Naive thymus-derived CD4-positive, alpha-beta T cell (primary cell): ENCODE measurements at regions not wholly inside any gene's neighbourhood (a gene's known extent, or its start where the extent isn't known, plus 50 kb on each side); places are given as distances from the start of the nearest gene placed in this dataset.
"Not testable (repeated sequence)": the region's sequence is repeated elsewhere in the genome, so short reads cannot be mapped to it uniquely, and the experiment has no call there.

Experiments used
- ATAC-seq: fragments of 150-1000 bp; cut with Tn5 transposase; 2 replicates; pipeline ENCODE4 v1.10.0; 2021; ENCODE audit warnings: mild to moderate bottlenecking, moderate library complexity
- CTCF ChIA-PET: fragments of 350-600 bp; sonication (Branson Sonifier 250); formaldehyde crosslinking; loops from one replicate; lab custom pipeline; 2021; ENCODE audit warnings: antibody characterized with exemption; lab: Charles Lee
- POLR2A ChIA-PET: fragments of 350-600 bp; sonication (Branson Sonifier 250); formaldehyde crosslinking; loops from one replicate; lab custom pipeline; 2021; ENCODE audit warnings: antibody characterized with exemption, inconsistent platforms; lab: Charles Lee
- DNase-seq, 9 donors: peaks; one replicate each; pipeline versions ENCODE4 v3.0.0 to v3.0.0-alpha.2; 2020 to 2022; ENCODE audit warnings: mixed read lengths in 1 of 9
- H3K27ac ChIP-seq: one replicate; pipeline ENCODE4 v1.7.0; 2013; ENCODE audit warnings: mild to moderate bottlenecking, low read depth, low read length, moderate library complexity
- H3K27me3 ChIP-seq, 2 donors: one replicate each; pipeline ENCODE4 v1.7.0; 2013; ENCODE audit warnings: low read length in 2 of 2, mild to moderate bottlenecking in 2 of 2, moderate library complexity in 2 of 2; ENCODE audit not compliant: control insufficient read depth in 2 of 2, insufficient read depth in 2 of 2
- H3K36me3 ChIP-seq, 3 experiments: 1 replicate in 2 of 3; 2 replicates in 1 of 3; pipeline ENCODE4 v1.7.0; 2013; ENCODE audit warnings: low read length in 3 of 3, mild to moderate bottlenecking in 3 of 3, moderate library complexity in 1 of 3; ENCODE audit not compliant: insufficient read depth in 3 of 3, control insufficient read depth in 2 of 3
- H3K4me1 ChIP-seq, 2 donors: one replicate each; pipeline ENCODE4 v1.7.0; 2013; ENCODE audit warnings: low read length in 2 of 2, mild to moderate bottlenecking in 2 of 2, moderate library complexity in 1 of 2; ENCODE audit not compliant: control insufficient read depth in 2 of 2, insufficient read depth in 2 of 2
- H3K4me3 ChIP-seq: 2 replicates; pipeline ENCODE4 v1.7.0; 2013; ENCODE audit warnings: mild to moderate bottlenecking, low read length
- H3K9me3 ChIP-seq, 3 experiments: 1 replicate in 2 of 3; 2 replicates in 1 of 3; pipeline ENCODE4 v1.7.0; 2013; ENCODE audit warnings: low read length in 3 of 3; ENCODE audit not compliant: control insufficient read depth in 2 of 3
- H3K27ac Mint-ChIP-seq, 9 donors: one replicate each; pipeline ENCODE4 v1.8.0; 2020 to 2022; ENCODE audit warnings: mixed read lengths in 9 of 9, mild to moderate bottlenecking in 8 of 9, moderate library complexity in 5 of 9, inconsistent platforms in 2 of 9
- H3K27me3 Mint-ChIP-seq, 5 donors: one replicate each; pipeline ENCODE4 v1.8.0; 2021 to 2022; ENCODE audit warnings: mixed read lengths in 5 of 5, mild to moderate bottlenecking in 1 of 5
- H3K36me3 Mint-ChIP-seq, 5 donors: one replicate each; pipeline ENCODE4 v1.8.0; 2020 to 2022; ENCODE audit warnings: mixed read lengths in 5 of 5, mild to moderate bottlenecking in 3 of 5, inconsistent platforms in 1 of 5
- H3K4me1 Mint-ChIP-seq, 7 donors: one replicate each; pipeline ENCODE4 v1.8.0; 2020 to 2022; ENCODE audit warnings: mixed read lengths in 7 of 7, mild to moderate bottlenecking in 3 of 7, inconsistent platforms in 1 of 7
- H3K4me3 Mint-ChIP-seq, 10 donors: one replicate each; pipeline ENCODE4 v1.8.0; 2020 to 2022; ENCODE audit warnings: mild to moderate bottlenecking in 10 of 10, mixed read lengths in 10 of 10, moderate library complexity in 6 of 10, inconsistent platforms in 2 of 10
- H3K9me3 Mint-ChIP-seq, 11 donors: one replicate each; pipeline ENCODE4 v1.8.0; 2020 to 2022; ENCODE audit warnings: mixed read lengths in 11 of 11, mild to moderate bottlenecking in 4 of 11, inconsistent platforms in 1 of 11, moderate library complexity in 1 of 11
- intact Hi-C, 2 donors: fragments of 100-400 bp; cut with micrococcal nuclease; formaldehyde crosslinking; loops; one replicate each; pipeline ENCODE4 v1.15.1; 2023

DNA sequence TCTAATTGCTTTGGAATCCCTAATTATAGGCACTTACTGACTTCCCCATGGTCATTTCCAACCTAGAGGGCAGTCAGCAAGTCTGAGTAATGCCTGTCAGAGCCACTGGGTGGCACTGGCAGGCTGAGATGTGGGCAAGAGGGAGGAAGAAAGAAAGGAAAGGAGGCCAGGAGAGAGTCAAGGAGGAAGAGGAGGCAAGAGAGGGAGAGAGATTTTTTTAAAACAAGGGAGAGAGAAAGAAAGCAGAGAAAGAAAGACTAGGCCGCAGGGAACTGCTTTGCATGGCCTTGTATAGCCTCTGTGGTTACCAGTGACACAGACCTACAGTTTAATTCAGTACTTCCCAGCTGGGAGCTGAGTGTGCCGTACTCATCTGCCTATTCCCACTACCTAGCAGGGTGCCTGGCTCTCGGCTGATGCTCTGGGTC is 210.4 kb upstream of the ADO start:
- POLR2A ChIA-PET, result interaction anchor here (1.0 to 1.2 kb wide), 2 partner anchors 208 to 490 kb away, joined by 3 read pairs; no protein-coding TSS in a partner anchor
- H3K27ac ChIP-seq, result no peak overlapping the region
- peaks cover 0 to 4% (median 0%) of the 10 kb centered on the region in 7 donors for H3K4me1 Mint-ChIP-seq
- H3K27me3 ChIP-seq, result no peaks in the 10 kb centered on the region
- H3K4me1 ChIP-seq, result no peaks in the 10 kb centered on the region
- H3K9me3 Mint-ChIP-seq, result peaks cover 0 to under 1% (median 0%) of the 10 kb centered on the region in 11 donors
- DNase-seq, result peak in 8 of 9 donors; percentile 22 to 58 (median 40)
- ATAC-seq, result peak; percentile 84
- intact Hi-C loops, result loop anchor here (1.0 to 10.0 kb wide), 9 partner anchors 65 to 1131 kb away; no protein-coding TSS in a partner anchor
- H3K4me3 ChIP-seq, result no peak overlapping the region
- H3K4me3 Mint-ChIP-seq, result no peak overlapping the region
- H3K36me3 Mint-ChIP-seq, result no peaks in the 10 kb centered on the region
- CTCF ChIA-PET, result interaction anchor here (1.1 to 3.2 kb wide), 6 partner anchors 27 to 564 kb away, joined by 3 to 21 read pairs (median 11); partner anchors contain the start of gene EGR2
- H3K27me3 Mint-ChIP-seq, result peaks cover 0 to 26% (median 10%) of the 10 kb centered on the region in 5 donors
- no peaks in the 10 kb centered on the region for H3K9me3 ChIP-seq
- H3K36me3 ChIP-seq, result no peaks in the 10 kb centered on the region
- H3K27ac Mint-ChIP-seq, result no peak overlapping the region

DNA sequence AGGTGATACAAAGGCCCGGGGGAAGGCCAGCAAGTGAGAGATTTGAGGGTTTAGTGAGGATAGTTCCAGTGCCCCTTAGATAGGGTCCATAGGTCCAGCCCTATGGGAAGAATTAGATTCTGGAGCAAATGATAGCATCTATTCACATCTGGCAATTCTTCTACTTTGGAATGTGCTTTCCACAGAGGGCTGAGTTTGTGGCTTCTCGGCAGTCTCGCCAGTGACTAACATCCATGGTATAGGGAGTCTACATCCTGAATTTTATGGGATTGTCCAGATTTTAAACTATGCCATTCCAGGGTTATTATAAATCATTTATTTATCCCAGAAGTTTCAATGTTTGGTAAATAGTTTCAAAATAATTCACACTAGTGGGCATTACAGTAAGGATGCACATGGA is 207.3 kb upstream of the ADO start:
- Mint-ChIP-seq H3K27me3 (peaks cover 0 to 36% (median 6%) of the 10 kb centered on the region in 5 donors), H3K27ac (no peak overlapping the region), H3K4me3 (no peak overlapping the region), H3K4me1 (peaks cover 0 to 4% (median 0%) of the 10 kb centered on the region in 7 donors), H3K36me3 (no peaks in the 10 kb centered on the region), H3K9me3 (peaks cover 0 to 3% (median 0%) of the 10 kb centered on the region in 11 donors)
- H3K27ac ChIP-seq, result no peak overlapping the region
- POLR2A ChIA-PET, result no interaction called here
- H3K36me3 ChIP-seq, result no peaks in the 10 kb centered on the region
- DNase-seq, result no peak
- no peak for ATAC-seq
- H3K9me3 ChIP-seq, result no peaks in the 10 kb centered on the region
- CTCF ChIA-PET, result interaction anchor here (1.0 kb wide), 1 partner anchor 222 kb away, joined by 4 read pairs; no protein-coding TSS in a partner anchor
- intact Hi-C loops, result loop anchor here (10.0 kb wide), 2 partner anchors 408 to 1128 kb away; no protein-coding TSS in a partner anchor
- H3K4me3 ChIP-seq, result no peak overlapping the region
- no peaks in the 10 kb centered on the region for H3K4me1 ChIP-seq
- no peaks in the 10 kb centered on the region for H3K27me3 ChIP-seq

DNA sequence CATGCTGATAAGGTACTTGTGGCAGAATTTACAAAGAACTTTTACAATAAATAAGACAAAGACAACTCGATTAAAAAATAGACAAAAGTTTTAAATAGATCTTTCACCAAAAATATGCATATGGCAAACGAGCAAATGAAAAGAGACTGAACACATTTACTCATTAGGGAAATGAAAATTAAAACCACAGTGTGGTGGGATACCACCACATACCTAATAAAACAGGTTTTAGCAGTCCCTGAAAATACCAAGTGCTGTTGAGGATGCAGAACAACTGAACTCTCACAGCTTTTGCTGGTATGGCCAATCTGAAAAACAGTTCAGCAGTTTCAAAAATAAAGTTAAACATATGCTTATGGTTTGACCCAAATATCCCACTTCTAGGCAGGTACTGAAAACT is 205.4 kb upstream of the ADO start:
- H3K4me1 Mint-ChIP-seq, result peaks cover 0 to under 1% (median 0%) of the 10 kb centered on the region in 7 donors
- ATAC-seq, result no peak

DNA sequence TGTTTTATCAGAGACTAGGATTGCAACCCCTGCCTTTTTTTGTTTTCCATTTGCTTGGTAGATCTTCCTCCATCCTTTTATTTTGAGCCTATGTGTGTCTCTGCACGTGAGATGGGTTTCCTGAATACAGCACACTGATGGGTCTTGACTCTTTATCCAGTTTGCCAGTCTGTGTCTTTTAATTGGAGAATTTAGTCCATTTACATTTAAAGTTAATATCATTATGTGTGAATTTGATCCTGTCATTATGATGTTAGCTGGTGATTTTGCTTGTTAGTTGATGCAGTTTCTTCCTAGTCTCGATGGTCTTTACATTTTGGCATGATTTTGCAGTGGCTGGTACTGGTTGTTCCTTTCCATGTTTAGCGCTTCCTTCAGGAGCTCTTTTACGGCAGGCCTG is 198.0 kb upstream of the ADO start:
- intact Hi-C loops, H3K4me1 ChIP-seq, CTCF ChIA-PET, H3K9me3 ChIP-seq, POLR2A ChIA-PET, H3K9me3 Mint-ChIP-seq, H3K27ac Mint-ChIP-seq, H3K27ac ChIP-seq, H3K4me3 Mint-ChIP-seq, H3K27me3 ChIP-seq, H3K36me3 Mint-ChIP-seq, H3K36me3 ChIP-seq, ATAC-seq, H3K4me3 ChIP-seq, DNase-seq: not testable (repeated sequence)
- Mint-ChIP-seq H3K27me3 (peaks cover 0 to 14% (median 6%) of the 10 kb centered on the region in 5 donors), H3K4me1 (peaks cover 0 to 12% (median 0%) of the 10 kb centered on the region in 7 donors)

More for the DNA sequence above, 205.4 kb upstream of the ADO start:
- ChIA-PET CTCF (interaction anchor here (1.8 kb wide), 1 partner anchor 559 kb away, joined by 5 read pairs; no protein-coding TSS in a partner anchor), POLR2A (no interaction called here)
- Mint-ChIP-seq H3K4me3 (no peak overlapping the region), H3K36me3 (no peaks in the 10 kb centered on the region), H3K27me3 (peaks cover 0 to 30% (median 6%) of the 10 kb centered on the region in 5 donors), H3K27ac (no peak overlapping the region), H3K9me3 (peaks cover 0 to 6% (median 0%) of the 10 kb centered on the region in 11 donors)
- H3K36me3 ChIP-seq, result no peaks in the 10 kb centered on the region
- H3K4me3 ChIP-seq, result no peak overlapping the region
- DNase-seq, result no peak
- no peak overlapping the region for H3K27ac ChIP-seq
- intact Hi-C loops, result loop anchor here (10.0 kb wide), 2 partner anchors 406 to 1126 kb away; no protein-coding TSS in a partner anchor
- no peaks in the 10 kb centered on the region for H3K9me3 ChIP-seq
- no peaks in the 10 kb centered on the region for H3K4me1 ChIP-seq
- no peaks in the 10 kb centered on the region for H3K27me3 ChIP-seq

DNA sequence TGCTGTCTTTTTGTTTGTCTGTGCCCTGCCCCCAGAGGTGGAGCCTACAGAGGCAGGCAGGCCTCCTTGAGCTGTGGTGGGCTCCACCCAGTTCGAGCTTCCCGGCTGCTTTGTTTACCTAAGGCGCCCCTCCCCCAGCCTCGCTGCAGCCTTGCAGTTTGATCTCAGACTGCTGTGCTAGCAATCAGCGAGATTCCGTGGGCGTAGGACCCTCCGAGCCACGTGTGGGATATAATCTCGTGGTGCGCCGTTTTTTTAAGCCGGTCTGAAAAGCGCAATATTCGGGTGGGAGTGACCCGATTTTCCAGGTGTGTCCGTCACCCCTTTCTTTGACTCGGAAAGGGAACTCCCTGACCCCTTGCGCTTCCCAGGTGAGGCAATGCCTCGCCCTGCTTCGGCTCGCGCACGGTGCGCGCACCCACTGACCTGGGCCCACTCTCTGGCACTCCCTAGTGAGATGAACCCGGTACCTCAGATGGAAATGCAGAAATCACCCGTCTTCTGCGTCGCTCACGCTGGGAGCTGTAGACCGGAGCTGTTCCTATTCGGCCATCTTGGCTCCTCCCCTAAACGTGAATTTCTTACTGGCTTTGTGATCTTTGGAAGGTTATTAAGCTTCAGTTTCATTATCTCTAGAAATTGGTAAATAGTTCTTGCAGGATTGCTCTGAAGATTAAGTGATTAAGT is 196.2 kb upstream of the ADO start:
- H3K4me3 ChIP-seq, H3K27ac Mint-ChIP-seq, POLR2A ChIA-PET, ATAC-seq, H3K27ac ChIP-seq, H3K9me3 Mint-ChIP-seq, H3K4me1 ChIP-seq, DNase-seq, H3K36me3 Mint-ChIP-seq, intact Hi-C loops, H3K9me3 ChIP-seq, H3K36me3 ChIP-seq, H3K27me3 ChIP-seq: not testable (repeated sequence)
- CTCF ChIA-PET, result interaction anchor here (1.0 to 1.1 kb wide), 2 partner anchors 78 to 223 kb away, joined by 3 read pairs; no protein-coding TSS in a partner anchor
- peaks cover 0 to 19% (median 0%) of the 10 kb centered on the region in 7 donors for H3K4me1 Mint-ChIP-seq
- H3K4me3 Mint-ChIP-seq, result peak overlapping the region in 2 of 10 donors; percentile 52 to 68
- peaks cover 0 to 14% (median 4%) of the 10 kb centered on the region in 5 donors for H3K27me3 Mint-ChIP-seq

DNA sequence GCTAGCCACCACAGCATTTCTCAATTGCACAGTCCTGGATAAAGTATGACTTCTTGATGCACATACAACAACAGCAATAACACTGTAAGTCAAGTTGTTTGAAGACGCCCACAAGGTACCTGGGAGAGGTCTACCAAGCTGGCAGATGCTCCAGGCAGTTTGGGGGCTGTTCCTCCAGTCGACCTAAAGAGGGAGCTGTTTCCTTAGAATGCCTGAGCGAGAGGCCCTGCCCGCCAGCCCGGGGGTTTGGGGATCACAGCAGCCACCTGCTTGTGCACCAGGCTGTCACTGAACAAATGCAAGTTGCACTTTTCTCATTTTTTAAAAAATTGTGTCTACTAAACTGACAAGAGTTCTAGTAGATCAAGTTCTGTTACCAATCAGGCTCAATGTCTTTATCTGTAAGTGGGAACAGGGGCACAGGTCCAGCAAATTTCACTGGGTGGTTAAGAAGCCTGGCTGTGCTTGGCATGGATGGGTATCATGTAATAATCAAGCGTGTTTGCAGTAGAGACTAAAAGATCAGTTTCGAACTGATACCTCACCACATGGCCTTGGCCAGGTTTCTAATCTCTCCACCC is 193.8 kb upstream of the ADO start:
- ChIA-PET POLR2A (interaction anchor here (0.5 to 1.0 kb wide), 3 partner anchors 11 to 521 kb away, joined by 3 read pairs; no protein-coding TSS in a partner anchor), CTCF (interaction anchor here (0.8 to 4.3 kb wide), 9 partner anchors 29 to 551 kb away, joined by 3 to 42 read pairs (median 4); partner anchors contain the start of gene EGR2)
- Histone ChIP-seq H3K9me3 (no peaks in the 10 kb centered on the region), H3K36me3 (no peaks in the 10 kb centered on the region), H3K27me3 (no peaks in the 10 kb centered on the region), H3K4me3 (no peak overlapping the region), H3K4me1 (no peaks in the 10 kb centered on the region), H3K27ac (no peak overlapping the region)
- peaks cover 0 to 36% (median 0%) of the 10 kb centered on the region in 7 donors for H3K4me1 Mint-ChIP-seq
- H3K27me3 Mint-ChIP-seq, result peaks cover 0 to 14% (median 4%) of the 10 kb centered on the region in 5 donors
- H3K4me3 Mint-ChIP-seq, result no peak overlapping the region
- DNase-seq, result peak; percentile 48 to 81 (median 74)
- intact Hi-C loops, result loop anchor here (1.0 to 2.0 kb wide), 6 partner anchors 26 to 548 kb away; no protein-coding TSS in a partner anchor
- H3K36me3 Mint-ChIP-seq, result peaks cover 0 to 3% (median 0%) of the 10 kb centered on the region in 5 donors
- ATAC-seq, result peak; percentile 93
- H3K27ac Mint-ChIP-seq, result peak overlapping the region in 1 of 9 donors; percentile 50
- H3K9me3 Mint-ChIP-seq, result peaks cover 0 to 2% (median 0%) of the 10 kb centered on the region in 11 donors
